K562 (cell line): ENCODE measurements at regions not wholly inside any gene's neighbourhood (a gene's known extent, or its start where the extent isn't known, plus 50 kb on each side); places are given as distances from the start of the nearest gene placed in this dataset.
A peak's percentile ranks its signal among the peaks of the same experiment; 100 is the strongest.

Source experiments
- ARID1B ChIP-seq: fragments of 450-650 bp; IDR thresholded peaks from 2 replicates; pipeline ENCODE4 v1.6.1; 2016; ENCODE audit warnings: antibody characterized with exemption, mild to moderate bottlenecking, inconsistent platforms
- ATF4 ChIP-seq: fragments of 450-650 bp; formaldehyde crosslinking; IDR thresholded peaks from 2 replicates; pipeline ENCODE4 v1.4.0; 2022; ENCODE audit warnings: mild to moderate bottlenecking, moderate library complexity
- CXXC5 ChIP-seq: fragments of 250-450 bp; sonication (Bioruptor Pico); IDR thresholded peaks from 2 replicates; pipeline ENCODE4 v1.8.0; 2022; ENCODE audit warnings: inconsistent platforms, mild to moderate bottlenecking, moderate library complexity
- ERF ChIP-seq: fragments of 450-650 bp; formaldehyde crosslinking; IDR thresholded peaks from 2 replicates; pipeline ENCODE4 v1.4.0; 2020; ENCODE audit warnings: mild to moderate bottlenecking, mixed read lengths
- FOXA3 ChIP-seq, 2 experiments: fragments of 450-650 bp in 1 of 2; sonication (generic) in 1 of 2; formaldehyde crosslinking; IDR thresholded peaks in 1 of 2; conservative IDR thresholded peaks in 1 of 2; 2 replicates each; pipeline versions ENCODE4 v1.4.0 to v1.8.0; 2020 to 2022; ENCODE audit warnings: mild to moderate bottlenecking in 2 of 2, missing genetic modification reagents in 1 of 2
- HIVEP1 ChIP-seq: fragments of 250-450 bp; sonication (Bioruptor Pico); IDR thresholded peaks from 2 replicates; pipeline ENCODE4 v1.4.0; 2020; ENCODE audit warnings: mild to moderate bottlenecking
- MAZ ChIP-seq, 2 experiments: fragments of 450-650 bp in 1 of 2; sonication (generic) in 1 of 2; formaldehyde crosslinking; IDR thresholded peaks in 1 of 2; conservative IDR thresholded peaks in 1 of 2; 2 replicates each; pipeline versions ENCODE4 v1.4.0 to v1.5.0; 2020; ENCODE audit warnings: mild to moderate bottlenecking in 1 of 2, missing genetic modification reagents in 1 of 2
- MNT ChIP-seq, 2 experiments: fragments of 450-650 bp; conservative IDR thresholded peaks; 2 replicates each; pipeline ENCODE4 v1.6.1; 2017; ENCODE audit warnings: mild to moderate bottlenecking in 2 of 2, moderate library complexity in 2 of 2
- MTA3 ChIP-seq: fragments of 450-650 bp; formaldehyde crosslinking; IDR thresholded peaks from 2 replicates; pipeline ENCODE4 v1.6.1; 2017; ENCODE audit warnings: mild to moderate bottlenecking, borderline replicate concordance
- NCOR1 ChIP-seq: fragments of 450-650 bp; IDR thresholded peaks from 2 replicates; pipeline ENCODE4 v1.6.1; 2016; ENCODE audit warnings: mild to moderate bottlenecking, moderate library complexity
- NR2C1 ChIP-seq, 2 experiments: fragments of 450-650 bp; IDR thresholded peaks; 2 replicates each; pipeline ENCODE4 v1.6.1; 2017; ENCODE audit warnings: mild to moderate bottlenecking in 2 of 2, antibody characterized with exemption in 1 of 2, inconsistent platforms in 1 of 2, missing compliant biosample characterization in 1 of 2, missing genetic modification characterization in 1 of 2
- PML ChIP-seq: IDR thresholded peaks from 2 replicates; pipeline ENCODE4 v1.6.1; 2012; ENCODE audit warnings: low read length, inconsistent platforms
- SOX6 ChIP-seq: fragments of 450-650 bp; IDR thresholded peaks from 2 replicates; pipeline ENCODE4 v1.6.1; 2014; ENCODE audit warnings: mild to moderate bottlenecking
- TAL1 ChIP-seq: fragments of 450-650 bp; IDR thresholded peaks from 2 replicates; pipeline ENCODE4 v1.6.1; 2016; ENCODE audit warnings: mild to moderate bottlenecking
- TCFL5 ChIP-seq: fragments of 250-450 bp; sonication (Bioruptor Pico); conservative IDR thresholded peaks from 2 replicates; pipeline ENCODE4 v1.6.1; 2021; ENCODE audit warnings: mild to moderate bottlenecking, moderate library complexity, matching md5 sums
- WHSC1 ChIP-seq: IDR thresholded peaks from one replicate; pipeline ENCODE4 v1.6.1; 2012; ENCODE audit warnings: low read length, control low read depth, inconsistent platforms
- XRCC5 ChIP-seq: fragments of 200-400 bp; formaldehyde crosslinking; IDR thresholded peaks from 2 replicates; pipeline ENCODE4 v1.6.1; 2017; ENCODE audit warnings: low read depth, mild to moderate bottlenecking, low read length
- ZBTB2 ChIP-seq: fragments of 450-650 bp; IDR thresholded peaks from 2 replicates; pipeline ENCODE4 v1.6.1; 2016; ENCODE audit warnings: antibody characterized with exemption
- ZEB2 ChIP-seq: fragments of 450-650 bp; IDR thresholded peaks from 2 replicates; pipeline ENCODE4 v1.6.1; 2016
- ZNF511 ChIP-seq: sonication (generic); formaldehyde crosslinking; IDR thresholded peaks from 2 replicates; pipeline ENCODE4 v1.8.0; 2022; ENCODE audit warnings: mild to moderate bottlenecking, missing genetic modification reagents
- ZNF589 ChIP-seq: fragments of 200-800 bp; sonication (Bioruptor generic); IDR thresholded peaks from 2 replicates; pipeline ENCODE4 v1.6.1; 2016; ENCODE audit warnings: low read depth, missing genetic modification characterization, missing compliant biosample characterization
- TF ChIP-seq, protein P1 (sequence below): fragments of 250-450 bp; sonication (Bioruptor Pico); IDR thresholded peaks from 2 replicates; pipeline ENCODE4 v1.4.0; 2020

GRCh38 chr11:86145439-86146156 is 76.7 kb upstream of the PICALM start (continued):
- TF ChIP-seq ZBTB2 (0 out of 2 replicates have a peak, but pooled peaks have one; percentile 18), CXXC5 (CRISPR knock-in tag) (peak; percentile 57), XRCC5 (no peak), ZNF511 (CRISPR knock-in tag) (no peak), ZNF589 (CRISPR knock-in tag) (peak; percentile 68; the same call in 1 of the 2 replicates), NR2C1 (IDR thresholded peaks at IDR 0.05) (no peak), NR2C1 (tag; IDR thresholded peaks at IDR 0.05) (no peak; the same call in 1 of the 2 replicates), MAZ (CRISPR knock-in tag; conservative IDR thresholded peaks at IDR 0.05 in 1 of 2, IDR thresholded peaks at IDR 0.05 in 1 of 2) (0 out of 4 replicates have a peak, but pooled peaks of 1 of the 2 experiments have one; percentile 22), ATF4 (CRISPR knock-in tag) (peak; percentile 56; the same call in 1 of the 2 replicates), PML (peak; percentile 70), TCFL5 (0 out of 2 replicates have a peak, but pooled peaks have one; percentile 56), ARID1B (peak; percentile 84), MTA3 (0 out of 2 replicates have a peak, but pooled peaks have one; percentile 41), HIVEP1 (CRISPR knock-in tag) (0 out of 2 replicates have a peak, but pooled peaks have one; percentile 50), NCOR1 (peak; percentile 80), FOXA3 (CRISPR knock-in tag; conservative IDR thresholded peaks at IDR 0.05 in 1 of 2, IDR thresholded peaks at IDR 0.05 in 1 of 2) (peak in 1 of 2 experiments; percentile 29; a peak in 1 of 4 replicates), MNT (conservative IDR thresholded peaks at IDR 0.05) (peak in 1 of 2 experiments; percentile 32; a peak in 1 of 4 replicates), SOX6 (peak; percentile 59), TAL1 (peak; percentile 79), WHSC1 (no peak), ERF (CRISPR knock-in tag) (peak; percentile 79; the same call in 1 of the 2 replicates), ZEB2 (0 out of 2 replicates have a peak, but pooled peaks have one; percentile 53)
- TF ChIP-seq, protein P1, sequence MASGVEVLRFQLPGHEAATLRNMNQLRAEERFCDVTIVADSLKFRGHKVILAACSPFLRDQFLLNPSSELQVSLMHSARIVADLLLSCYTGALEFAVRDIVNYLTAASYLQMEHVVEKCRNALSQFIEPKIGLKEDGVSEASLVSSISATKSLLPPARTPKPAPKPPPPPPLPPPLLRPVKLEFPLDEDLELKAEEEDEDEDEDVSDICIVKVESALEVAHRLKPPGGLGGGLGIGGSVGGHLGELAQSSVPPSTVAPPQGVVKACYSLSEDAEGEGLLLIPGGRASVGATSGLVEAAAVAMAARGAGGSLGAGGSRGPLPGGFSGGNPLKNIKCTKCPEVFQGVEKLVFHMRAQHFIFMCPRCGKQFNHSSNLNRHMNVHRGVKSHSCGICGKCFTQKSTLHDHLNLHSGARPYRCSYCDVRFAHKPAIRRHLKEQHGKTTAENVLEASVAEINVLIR (CRISPR knock-in tag): 0 out of 2 replicates have a peak, but pooled peaks have one; percentile 29
